Rectal smooth muscle tissue (tissue), 1 donor: ENCODE measurements at regions not wholly inside any gene's neighbourhood (a gene's known extent, or its start where the extent isn't known, plus 50 kb on each side); places are given as distances from the start of the nearest gene placed in this dataset.

Experiments used
- H3K27ac ChIP-seq: one replicate; pipeline ENCODE4 v1.7.0; 2013; ENCODE audit warnings: low read depth, low read length, inconsistent platforms
- H3K27me3 ChIP-seq: one replicate; pipeline ENCODE4 v1.7.0; 2013; ENCODE audit warnings: low read length; ENCODE audit not compliant: control insufficient read depth, insufficient read depth
- H3K36me3 ChIP-seq: one replicate; pipeline ENCODE4 v1.7.0; 2013; ENCODE audit warnings: low read length; ENCODE audit not compliant: control insufficient read depth, insufficient read depth
- H3K4me1 ChIP-seq: one replicate; pipeline ENCODE4 v1.7.0; 2013; ENCODE audit warnings: low read length; ENCODE audit not compliant: control insufficient read depth, insufficient read depth
- H3K4me3 ChIP-seq: one replicate; pipeline ENCODE4 v1.7.0; 2013; ENCODE audit warnings: low read length
- H3K9ac ChIP-seq: one replicate; pipeline ENCODE4 v1.7.0; 2013; ENCODE audit warnings: low read length

- H3K9ac ChIP-seq, result no peak overlapping the region
Measured at GRCh38 chr1:234879147-234880080, 249.2 kb downstream of the TOMM20 start.

GRCh38 chr1:234878288-234878687, 250.3 kb downstream of the TOMM20 start:
- no peak overlapping the region for H3K9ac ChIP-seq
- H3K27ac ChIP-seq, result no peak overlapping the region
- no peaks in the 10 kb centered on the region for H3K4me1 ChIP-seq
- H3K27me3 ChIP-seq, result no peaks in the 10 kb centered on the region
- no peaks in the 10 kb centered on the region for H3K36me3 ChIP-seq
- H3K4me3 ChIP-seq, result no peak overlapping the region

More at GRCh38 chr1:234879147-234880080, 249.2 kb downstream of the TOMM20 start:
- Histone ChIP-seq H3K27me3 (no peaks in the 10 kb centered on the region), H3K36me3 (no peaks in the 10 kb centered on the region), H3K4me1 (no peaks in the 10 kb centered on the region), H3K27ac (no peak overlapping the region), H3K4me3 (no peak overlapping the region)

- Histone ChIP-seq H3K36me3 (no peaks in the 10 kb centered on the region), H3K4me3 (no peak overlapping the region), H3K27me3 (no peaks in the 10 kb centered on the region), H3K27ac (no peak overlapping the region), H3K4me1 (no peaks in the 10 kb centered on the region), H3K9ac (no peak overlapping the region)
Measured at GRCh38 chr1:234877761-234878160, 250.9 kb downstream of the TOMM20 start.

- Histone ChIP-seq H3K27me3 (no peaks in the 10 kb centered on the region), H3K4me1 (no peaks in the 10 kb centered on the region), H3K36me3 (no peaks in the 10 kb centered on the region), H3K4me3 (no peak overlapping the region), H3K9ac (no peak overlapping the region), H3K27ac (no peak overlapping the region)
Measured at GRCh38 chr1:234875953-234876855, 252.4 kb downstream of the TOMM20 start.

GRCh38 chr1:234875328-234875952, 253.2 kb downstream of the TOMM20 start:
- H3K27ac ChIP-seq, result no peak overlapping the region
- no peak overlapping the region for H3K9ac ChIP-seq
- H3K36me3 ChIP-seq, result no peaks in the 10 kb centered on the region
- no peak overlapping the region for H3K4me3 ChIP-seq
- no peaks in the 10 kb centered on the region for H3K4me1 ChIP-seq
- no peaks in the 10 kb centered on the region for H3K27me3 ChIP-seq

GRCh38 chr1:234874291-234875288, 254.0 kb downstream of the TOMM20 start:
- no peak overlapping the region for H3K9ac ChIP-seq
- no peaks in the 10 kb centered on the region for H3K4me1 ChIP-seq
- no peaks in the 10 kb centered on the region for H3K27me3 ChIP-seq
- H3K4me3 ChIP-seq, result no peak overlapping the region
- no peaks in the 10 kb centered on the region for H3K36me3 ChIP-seq
- H3K27ac ChIP-seq, result no peak overlapping the region

- no peaks in the 10 kb centered on the region for H3K36me3 ChIP-seq
- no peaks in the 10 kb centered on the region for H3K27me3 ChIP-seq
- no peak overlapping the region for H3K9ac ChIP-seq
- peaks cover 3% of the 10 kb centered on the region for H3K4me1 ChIP-seq
- no peak overlapping the region for H3K4me3 ChIP-seq
- no peak overlapping the region for H3K27ac ChIP-seq
Measured at GRCh38 chr1:234871710-234872271, 256.8 kb downstream of the TOMM20 start.

GRCh38 chr1:234871039-234871709, 257.5 kb downstream of the TOMM20 start:
- no peaks in the 10 kb centered on the region for H3K36me3 ChIP-seq
- no peaks in the 10 kb centered on the region for H3K27me3 ChIP-seq
- H3K4me3 ChIP-seq, result no peak overlapping the region
- H3K27ac ChIP-seq, result no peak overlapping the region
- H3K9ac ChIP-seq, result no peak overlapping the region
- H3K4me1 ChIP-seq, result peaks cover 3% of the 10 kb centered on the region

GRCh38 chr1:234870020-234870981, 258.3 kb downstream of the TOMM20 start:
- Histone ChIP-seq H3K36me3 (no peaks in the 10 kb centered on the region), H3K4me3 (no peak overlapping the region), H3K4me1 (peaks cover 3% of the 10 kb centered on the region), H3K9ac (no peak overlapping the region), H3K27me3 (no peaks in the 10 kb centered on the region), H3K27ac (no peak overlapping the region)
